H1 (cell line): ENCODE measurements at regions not wholly inside any gene's neighbourhood (a gene's known extent, or its start where the extent isn't known, plus 50 kb on each side); places are given as distances from the start of the nearest gene placed in this dataset.

ENCODE experiments used
- CTCF ChIA-PET: fragments of 300-600 bp; sonication (Branson Sonifier 250); formaldehyde crosslinking; loops from one replicate; lab custom pipeline; 2021; ENCODE audit not compliant: partially characterized antibody; lab: Charles Lee
- POLR2A ChIA-PET: fragments of 300-600 bp; sonication (Branson Sonifier 250); formaldehyde crosslinking; loops from one replicate; lab custom pipeline; 2021; ENCODE audit warnings: inconsistent platforms; ENCODE audit not compliant: partially characterized antibody; lab: Charles Lee
- DNase-seq, 2 experiments: peaks; one replicate each; pipeline versions ENCODE4 v3.0.0 to v3.0.0-alpha.2; 2010 to 2022; ENCODE audit warnings: low spot score in 2 of 2, low read depth in 1 of 2, mixed read lengths in 1 of 2
- FAIRE-seq: peaks from 2 replicates; lab custom pipeline; 2011; peaks lifted over from hg19 to GRCh38; lab: Jason Lieb, UNC
- H2AFZ ChIP-seq: 2 replicates; pipeline ENCODE4 v1.8.1; 2012; ENCODE audit warnings: low read length, inconsistent platforms
- H2AK5ac ChIP-seq: 2 replicates; pipeline ENCODE4 v1.6.1; 2013; ENCODE audit warnings: low read depth, low read length
- H2BK120ac ChIP-seq: replicated peaks from 2 replicates; pipeline ENCODE3; 2013; ENCODE audit warnings: low read depth, low read length, inconsistent platforms
- H2BK12ac ChIP-seq: 2 replicates; pipeline ENCODE4 v1.6.1; 2013; ENCODE audit warnings: low read depth, low read length
- H2BK15ac ChIP-seq: 2 replicates; pipeline ENCODE4 v1.6.1; 2013; ENCODE audit warnings: low read length
- H2BK20ac ChIP-seq: 2 replicates; pipeline ENCODE4 v1.6.1; 2013; ENCODE audit warnings: low read length
- H2BK5ac ChIP-seq: 2 replicates; pipeline ENCODE4 v1.6.1; 2013; ENCODE audit warnings: low read depth, low read length
- H3K14ac ChIP-seq: 2 replicates; pipeline ENCODE4 v1.6.1; 2013; ENCODE audit warnings: inconsistent platforms; ENCODE audit not compliant: insufficient read length
- H3K18ac ChIP-seq: 2 replicates; pipeline ENCODE4 v1.6.1; 2013; ENCODE audit warnings: low read length; ENCODE audit errors: extremely low read depth
- H3K23ac ChIP-seq: 2 replicates; pipeline ENCODE4 v1.6.1; 2013; ENCODE audit warnings: inconsistent platforms; ENCODE audit not compliant: insufficient read length
- H3K23me2 ChIP-seq: 2 replicates; pipeline ENCODE4 v1.6.1; 2013; ENCODE audit warnings: low read depth, low read length
- H3K27ac ChIP-seq: 2 replicates; pipeline ENCODE4 v1.6.1; 2011; ENCODE audit warnings: low read depth, low read length, inconsistent platforms
- H3K27me3 ChIP-seq, 4 experiments: replicated peaks in 1 of 4; 1 replicate in 1 of 4; 2 replicates in 3 of 4; pipeline versions ENCODE4 v1.6.1 to v1.8.1; 2011 to 2013; ENCODE audit warnings: low read length in 3 of 4, mild to moderate bottlenecking in 3 of 4, inconsistent platforms in 2 of 4, mixed read lengths in 2 of 4, moderate library complexity in 1 of 4; ENCODE audit not compliant: control insufficient read depth in 3 of 4, insufficient read depth in 3 of 4; ENCODE audit errors: extremely low read depth in 1 of 4
- H3K36me3 ChIP-seq, 4 experiments: 2 replicates each; pipeline versions ENCODE4 v1.6.1 to v1.8.1; 2011 to 2013; ENCODE audit warnings: mild to moderate bottlenecking in 4 of 4, low read length in 3 of 4, moderate library complexity in 2 of 4, control low read depth in 1 of 4, inconsistent platforms in 1 of 4; ENCODE audit not compliant: insufficient read depth in 4 of 4, control insufficient read depth in 2 of 4
- H3K4ac ChIP-seq: replicated peaks from 2 replicates; pipeline ENCODE3; 2013; ENCODE audit warnings: low read length, low read depth, mixed read lengths, inconsistent platforms; ENCODE audit not compliant: insufficient read length
- H3K4me1 ChIP-seq, 4 experiments: replicated peaks in 1 of 4; 1 replicate in 1 of 4; 2 replicates in 3 of 4; pipeline versions ENCODE4 v1.6.1 to v1.8.1; 2011 to 2013; ENCODE audit warnings: low read length in 3 of 4, inconsistent platforms in 2 of 4, mixed read lengths in 1 of 4; ENCODE audit not compliant: insufficient read depth in 4 of 4, control insufficient read depth in 3 of 4
- H3K4me2 ChIP-seq, 2 experiments: 2 replicates each; pipeline versions ENCODE4 v1.6.1 to v1.8.1; 2011 to 2013; ENCODE audit warnings: low read depth in 2 of 2, low read length in 2 of 2, control low read depth in 1 of 2, inconsistent platforms in 1 of 2, mild to moderate bottlenecking in 1 of 2; ENCODE audit not compliant: insufficient read depth in 1 of 2
- H3K4me3 ChIP-seq, 4 experiments: fragments of 200-600, 300-600 bp in 1 of 4; sonication (generic), shearing (Covaris generic), sonication (Bioruptor Twin) in 1 of 4; 2 replicates each; pipeline versions ENCODE4 v1.5.1 to v1.8.1; 2011 to 2016; ENCODE audit warnings: low read length in 4 of 4, low read depth in 3 of 4, control low read depth in 2 of 4, inconsistent platforms in 2 of 4, mild to moderate bottlenecking in 2 of 4, mixed read lengths in 1 of 4, moderate library complexity in 1 of 4; ENCODE audit not compliant: insufficient read depth in 2 of 4; ENCODE audit errors: extremely low read depth in 1 of 4
- H3K56ac ChIP-seq: replicated peaks from 2 replicates; pipeline ENCODE3; 2013; ENCODE audit warnings: low read depth, mild to moderate bottlenecking, mixed read lengths, low read length, inconsistent platforms; ENCODE audit not compliant: insufficient read length
- H3K79me1 ChIP-seq: 2 replicates; pipeline ENCODE4 v1.6.1; 2013; ENCODE audit warnings: low read depth, low read length, control low read depth
- H3K79me2 ChIP-seq, 2 experiments: 2 replicates each; pipeline versions ENCODE4 v1.6.1 to v1.8.1; 2012 to 2013; ENCODE audit warnings: low read length in 2 of 2, mild to moderate bottlenecking in 2 of 2, inconsistent platforms in 1 of 2; ENCODE audit not compliant: insufficient read depth in 2 of 2, control insufficient read depth in 1 of 2
- H3K9ac ChIP-seq, 4 experiments: replicated peaks in 1 of 4; 1 replicate in 1 of 4; 2 replicates in 3 of 4; pipeline versions ENCODE4 v1.6.1 to v1.8.1; 2011 to 2013; ENCODE audit warnings: low read depth in 3 of 4, low read length in 3 of 4, control low read depth in 2 of 4, mild to moderate bottlenecking in 2 of 4, moderate library complexity in 2 of 4, inconsistent platforms in 1 of 4; ENCODE audit errors: extremely low read depth in 1 of 4
- H3K9me3 ChIP-seq, 2 experiments: 2 replicates each; pipeline versions ENCODE4 v1.6.1 to v1.8.1; 2012 to 2013; ENCODE audit warnings: mild to moderate bottlenecking in 2 of 2, moderate library complexity in 2 of 2, control low read depth in 1 of 2, inconsistent platforms in 1 of 2, low read depth in 1 of 2, low read length in 1 of 2, mixed read lengths in 1 of 2; ENCODE audit not compliant: insufficient read depth in 2 of 2
- H4K20me1 ChIP-seq, 2 experiments: replicated peaks in 1 of 2; 2 replicates each; pipeline versions ENCODE3 to v1.8.1; 2011 to 2013; ENCODE audit warnings: inconsistent platforms in 2 of 2, low read length in 2 of 2, mild to moderate bottlenecking in 1 of 2; ENCODE audit not compliant: insufficient read depth in 2 of 2, control insufficient read depth in 1 of 2
- H4K5ac ChIP-seq: 2 replicates; pipeline ENCODE4 v1.6.1; 2013; ENCODE audit warnings: low read length, low read depth, mixed read lengths, inconsistent platforms; ENCODE audit not compliant: insufficient read length
- H4K8ac ChIP-seq: 2 replicates; pipeline ENCODE4 v1.8.0; 2013; ENCODE audit warnings: mild to moderate bottlenecking, moderate library complexity, low read length, inconsistent platforms; ENCODE audit not compliant: insufficient read depth; ENCODE audit errors: extremely low read depth
- H4K91ac ChIP-seq: replicated peaks from 2 replicates; pipeline ENCODE3; 2013; ENCODE audit warnings: low read length, mixed read lengths, inconsistent platforms; ENCODE audit not compliant: insufficient read length
- KDM5A ChIP-seq: fragments of 200-600 bp; IDR thresholded peaks from 2 replicates; pipeline ENCODE4 v1.7.1; 2012; ENCODE audit warnings: mild to moderate bottlenecking, low read length, inconsistent platforms, mixed read lengths
- SIX5 ChIP-seq: IDR thresholded peaks from 2 replicates; pipeline ENCODE4 v1.6.1; 2011; ENCODE audit warnings: mild to moderate bottlenecking, low read depth, low read length
- SP2 ChIP-seq: IDR thresholded peaks from 2 replicates; pipeline ENCODE4 v1.6.1; 2012; ENCODE audit warnings: mild to moderate bottlenecking, low read length, inconsistent platforms
- WGBS, 2 experiments: shearing (Covaris generic) in 1 of 2; methylation state at CpG; one replicate each; pipeline versions ENCODE4 v1.1.6 to v1.1.7; 2013 to 2015; ENCODE audit warnings: low lambda C conversion rate in 2 of 2, mixed read lengths in 2 of 2, inconsistent platforms in 1 of 2, low coverage in 1 of 2, missing lambda C conversion rate in 1 of 2; ENCODE audit not compliant: insufficient replicate concordance in 2 of 2, insufficient coverage in 1 of 2, insufficient read length in 1 of 2; ENCODE audit errors: extremely low coverage in 1 of 2, missing lambda C conversion rate in 1 of 2; 5-methylcytosine and 5-hydroxymethylcytosine counted together

DNA sequence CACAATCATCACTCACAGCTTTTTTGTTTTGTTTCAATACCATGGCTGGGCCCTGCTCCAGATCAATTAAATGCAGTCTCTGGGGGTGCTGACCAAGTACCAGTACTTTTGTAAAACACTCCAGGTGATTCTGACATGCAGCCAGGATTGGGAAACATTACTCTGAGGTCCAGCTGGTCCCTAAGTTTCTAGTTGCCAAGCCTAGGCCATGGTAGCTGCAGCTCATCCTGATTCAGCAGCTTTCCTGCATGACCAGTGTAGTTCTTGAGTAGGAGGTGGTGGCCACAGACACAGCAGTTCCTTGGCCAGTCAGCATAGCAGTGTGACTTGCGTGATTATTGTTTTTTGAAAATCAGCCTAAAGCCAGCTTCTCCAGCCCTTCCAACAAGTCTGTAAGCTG lies 859.1 kb downstream of the DIAPH3 start:
- H4K91ac ChIP-seq = no peak overlapping the region

More for the DNA sequence above, 859.1 kb downstream of the DIAPH3 start:
- H2BK15ac ChIP-seq = no peak overlapping the region
- H2BK120ac ChIP-seq = no peak overlapping the region
- no peak overlapping the region for H2BK20ac ChIP-seq
- DNase-seq (no peak), FAIRE-seq (no peak)
- H3K36me3 ChIP-seq = no peaks in the 10 kb centered on the region
- no peaks in the 10 kb centered on the region for H3K27me3 ChIP-seq
- H3K23ac ChIP-seq = no peak overlapping the region
- no peak overlapping the region for H3K56ac ChIP-seq
- no peak overlapping the region for H4K5ac ChIP-seq
- H3K79me1 ChIP-seq = no peaks in the 10 kb centered on the region
- no peak overlapping the region for H2BK12ac ChIP-seq
- no peak overlapping the region for H3K27ac ChIP-seq
- TF ChIP-seq SP2 = no peak
- TF ChIP-seq SIX5 = no peak
- TF ChIP-seq KDM5A = no peak
- no peak overlapping the region for H2AK5ac ChIP-seq
- H3K4me1 ChIP-seq = no peaks in the 10 kb centered on the region
- no peaks in the 10 kb centered on the region for H3K23me2 ChIP-seq
- no peak overlapping the region for H2AFZ ChIP-seq
- H4K20me1 ChIP-seq = no peaks in the 10 kb centered on the region
- H3K18ac ChIP-seq = no peak overlapping the region
- H3K14ac ChIP-seq = no peak overlapping the region
- no peak overlapping the region for H3K9ac ChIP-seq
- H3K4me3 ChIP-seq = no peak overlapping the region
- no peak overlapping the region for H3K4me2 ChIP-seq
- ChIA-PET CTCF (interaction anchor here (0.6 to 4.3 kb wide), 3 partner anchors 10 to 337 kb away, joined by 3 to 19 read pairs (median 4); no protein-coding TSS in a partner anchor), POLR2A (no interaction called here)
- H3K4ac ChIP-seq = no peak overlapping the region
- no peak overlapping the region for H4K8ac ChIP-seq
- no peaks in the 10 kb centered on the region for H3K79me2 ChIP-seq
- WGBS, 2 experiments = 95% methylated on average over 1 of the region's 1 CpG; no CpG with 5 or more reads in 1 of the 2 experiments
- H2BK5ac ChIP-seq = no peak overlapping the region
- H3K9me3 ChIP-seq = 0 out of 4 replicates have a peak, but pooled peaks cover 2 to 3% of the 10 kb centered on the region in 2 experiments
